ENCODE measurements at regions not wholly inside any gene's neighbourhood (a gene's known extent, or its start where the extent isn't known, plus 50 kb on each side); places are given as distances from the start of the nearest gene placed in this dataset.

DNA sequence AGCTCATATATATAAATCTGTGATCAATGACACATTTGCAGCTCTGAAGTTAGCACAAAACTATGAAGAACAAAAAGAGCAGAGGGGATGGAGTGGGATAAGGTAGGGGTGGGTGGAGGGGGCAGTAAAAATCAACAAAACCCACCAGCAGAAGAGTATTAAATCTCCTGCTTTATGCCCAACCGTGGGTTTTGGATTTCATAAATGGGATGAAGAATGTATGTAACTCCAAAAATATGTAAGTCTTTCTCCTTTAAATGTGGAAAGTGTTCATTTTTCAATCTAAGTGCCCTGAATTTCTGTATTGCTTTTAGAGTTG, 480.3 kb upstream of the MARCKS start:
- no peak for DNase-seq (ENCODE audit: low read depth)

DNA sequence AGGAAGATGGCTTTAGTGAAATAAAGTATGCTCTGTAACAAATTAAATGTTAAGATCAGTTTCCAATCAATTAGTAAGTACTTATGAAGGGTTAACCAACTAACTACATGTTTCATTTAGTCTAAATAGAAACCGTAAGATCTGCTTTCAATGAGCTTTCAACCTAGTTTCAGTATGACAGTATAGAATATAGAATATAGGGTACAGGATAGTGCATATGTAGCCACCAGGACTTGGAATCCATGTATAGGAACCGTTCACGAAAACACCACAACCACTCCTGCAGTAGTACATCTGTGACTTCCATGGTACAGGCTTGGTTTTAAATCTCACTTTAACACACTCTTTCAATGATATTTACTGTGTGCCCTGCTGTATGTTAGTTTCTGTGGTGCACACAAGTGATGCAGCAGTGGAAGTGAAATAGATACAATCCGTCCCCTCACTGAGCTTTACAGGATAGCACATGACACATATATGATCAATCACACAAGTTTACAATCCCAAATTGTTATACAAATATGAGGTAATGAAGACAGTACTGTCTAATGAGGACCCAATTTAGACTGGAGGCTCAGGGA, 479.7 kb upstream of the MARCKS start:
- no peak for DNase-seq (ENCODE audit: low read depth)

DNA sequence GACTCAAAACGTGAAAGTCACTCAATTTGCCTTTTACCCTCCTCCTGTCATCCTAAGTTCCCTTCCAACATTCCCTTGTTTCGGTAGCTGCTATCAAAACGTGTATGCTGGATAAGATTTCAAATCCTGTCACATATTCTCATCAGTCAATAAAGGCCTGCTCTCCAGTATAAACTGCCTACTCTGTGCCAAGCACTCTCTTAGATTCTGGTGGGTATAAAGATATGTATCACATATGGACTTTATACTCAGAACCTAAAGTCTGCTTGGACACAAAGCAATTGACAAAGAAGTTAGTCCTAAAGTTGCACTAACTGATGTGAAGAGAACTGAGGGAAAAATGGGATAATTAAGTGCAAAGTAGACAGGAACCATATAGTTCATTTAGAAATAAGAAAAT, 476.6 kb upstream of the MARCKS start:
- no peak for DNase-seq (ENCODE audit: low read depth)

DNA sequence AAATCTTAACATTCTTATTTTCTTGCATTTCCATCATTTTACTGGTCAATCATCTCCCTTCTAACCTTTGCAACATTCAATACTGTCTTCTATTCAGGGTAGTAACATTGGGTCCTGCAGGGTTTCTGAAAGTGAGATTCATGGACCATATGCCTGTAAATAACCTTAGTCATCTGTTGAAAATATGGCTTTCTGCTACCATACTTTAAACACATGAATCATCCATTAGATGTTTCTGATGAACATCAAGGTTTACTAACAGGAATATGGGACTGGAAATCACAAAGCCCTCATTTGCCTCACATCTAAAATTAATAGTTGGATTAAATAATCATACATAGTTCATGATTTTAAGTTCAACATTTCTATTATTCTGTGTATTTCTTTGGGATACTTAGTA, 475.9 kb upstream of the MARCKS start:
- no peak for DNase-seq (ENCODE audit: low read depth)

DNA sequence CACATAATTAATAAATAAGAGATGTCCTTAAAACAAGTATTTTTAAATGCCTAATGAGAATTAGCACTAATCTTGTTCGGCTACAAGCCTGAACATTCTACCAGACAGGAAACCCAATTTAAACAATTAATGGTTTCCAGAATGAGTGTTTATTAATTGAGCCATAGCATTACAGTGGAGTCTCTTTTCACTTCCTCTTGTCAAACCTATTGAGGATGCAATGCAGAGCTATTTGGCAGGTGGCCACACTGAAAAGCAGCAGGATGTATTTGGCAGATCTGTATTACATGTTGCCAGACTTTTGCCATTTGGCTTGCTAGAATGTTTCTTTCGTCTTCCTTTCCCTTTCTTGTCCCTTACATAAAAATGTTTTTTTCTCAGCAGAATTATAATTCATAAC, 475.2 kb upstream of the MARCKS start:
- DNase-seq (ENCODE audit: low read depth): no peak

DNA sequence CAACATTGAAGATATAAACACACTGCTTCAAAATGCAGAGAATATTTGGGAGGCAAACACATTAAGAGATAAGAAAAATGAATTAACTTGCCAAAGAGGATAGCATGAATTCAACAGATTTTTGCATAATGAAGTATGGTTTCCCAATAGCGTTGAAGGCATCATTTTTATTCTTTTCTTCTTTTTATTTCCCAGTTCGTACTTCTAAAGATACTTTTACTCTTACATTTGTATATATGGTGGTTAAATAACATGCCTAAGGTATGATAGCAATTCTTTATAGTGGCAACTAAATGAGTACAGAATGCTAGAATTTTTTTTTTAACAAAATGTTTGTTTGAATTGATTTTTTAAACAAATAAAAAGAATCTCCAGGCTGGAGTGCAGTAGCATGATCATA, 473.4 kb upstream of the MARCKS start:
- no peak for DNase-seq (ENCODE audit: low read depth)

DNA sequence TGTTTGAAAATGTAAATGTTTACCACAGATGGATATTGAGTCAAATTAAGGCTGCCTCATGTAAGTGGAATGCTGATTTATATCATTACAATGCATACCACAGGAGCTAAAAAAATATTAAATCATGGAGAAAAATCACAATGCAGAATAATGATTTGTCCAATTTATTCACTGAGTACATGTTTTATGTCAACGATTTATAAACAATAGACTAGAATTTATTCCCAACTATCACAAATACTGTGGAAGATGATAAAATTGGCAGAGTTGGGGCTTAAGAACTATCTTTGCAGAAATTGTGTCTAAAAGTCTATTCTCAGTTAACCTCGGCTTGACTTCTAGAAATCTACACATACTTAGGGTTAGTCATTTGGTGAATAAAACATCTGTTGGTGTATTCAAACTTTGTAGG, 472.1 kb upstream of the MARCKS start:
- peak; percentile 36 for DNase-seq (ENCODE audit: low read depth)

DNA sequence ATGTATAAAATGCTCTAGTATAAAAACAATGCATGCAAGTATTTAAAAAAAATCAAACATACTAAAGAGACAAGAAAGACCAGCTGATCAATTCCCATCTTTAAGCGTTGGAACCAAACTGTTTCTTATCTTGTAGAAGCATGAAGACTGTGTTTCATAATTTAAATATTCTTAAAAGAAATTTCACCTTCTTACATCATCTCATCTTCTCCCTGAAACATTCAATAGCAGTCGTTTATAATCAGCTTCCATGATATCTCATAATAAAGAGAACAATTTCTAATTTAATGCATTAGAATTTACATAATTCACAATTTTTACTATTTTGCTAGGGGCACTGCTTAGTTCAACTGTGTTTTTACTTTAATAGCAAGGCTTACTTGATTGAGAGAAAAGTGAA, 468.1 kb upstream of the MARCKS start:
- DNase-seq (ENCODE audit: low read depth): no peak

DNA sequence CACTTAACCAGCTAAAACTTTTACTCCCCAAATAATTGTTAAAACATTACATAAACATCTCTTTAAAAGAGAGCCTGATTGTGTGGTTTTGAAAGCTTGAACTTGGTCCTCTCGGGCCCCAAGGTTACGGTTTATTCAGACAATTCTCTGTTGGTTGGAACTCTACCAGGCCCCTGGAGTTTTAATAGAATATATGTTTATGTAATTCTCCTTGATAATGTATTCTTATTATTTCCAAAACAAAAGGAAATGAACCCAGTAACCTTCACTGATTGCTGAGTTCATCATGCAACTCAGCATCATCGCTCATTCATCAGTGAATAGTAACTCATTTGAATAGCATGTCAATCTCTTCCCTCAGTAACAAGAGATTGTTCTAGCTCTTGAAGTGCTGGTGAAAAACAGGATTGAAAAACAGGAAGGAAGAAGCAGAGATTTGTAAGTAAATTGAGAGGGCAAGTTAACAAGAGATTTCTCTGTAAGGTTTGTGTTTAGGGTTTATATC, 464.5 kb upstream of the MARCKS start:
- no peak for DNase-seq (ENCODE audit: low read depth)

DNA sequence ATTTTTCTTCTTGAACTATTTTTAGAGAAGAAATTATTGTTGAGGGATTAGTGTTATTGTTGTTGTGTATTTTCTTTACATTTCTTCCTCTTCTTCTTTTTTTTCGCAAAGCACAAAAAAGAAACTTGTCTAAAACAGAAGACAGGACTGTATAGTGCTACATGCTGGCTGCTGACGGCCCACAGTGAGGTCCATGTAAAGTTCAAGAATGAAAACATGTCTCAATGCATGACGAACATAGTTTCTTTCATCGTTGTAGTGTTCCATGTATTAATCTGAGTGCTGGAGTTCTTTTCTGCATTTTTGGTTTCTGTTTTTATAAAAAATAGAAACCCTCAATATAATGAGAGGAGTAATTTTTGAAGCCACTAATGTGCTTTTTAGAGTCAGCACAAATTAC, 462.9 kb upstream of the MARCKS start:
- DNase-seq (ENCODE audit: low read depth): no peak

DNA sequence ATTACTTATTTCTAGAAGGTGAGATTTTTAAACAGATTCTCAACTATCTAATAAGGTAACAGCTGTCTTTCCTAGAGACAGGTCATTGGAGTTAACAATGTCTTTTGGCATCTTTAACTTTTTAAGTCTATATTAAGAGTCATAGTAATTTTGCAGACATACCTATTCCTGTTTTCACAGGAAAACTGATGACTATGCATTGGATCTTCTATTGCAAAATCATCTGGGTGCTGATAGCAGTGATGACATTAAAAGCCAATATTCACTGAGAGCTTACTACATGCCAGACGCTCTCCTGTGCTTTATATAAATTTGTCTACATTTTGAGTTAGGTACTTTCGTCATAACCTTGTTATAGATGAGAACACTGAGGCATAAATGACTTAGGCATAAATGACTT, 462.4 kb upstream of the MARCKS start:
- no peak for DNase-seq (ENCODE audit: low read depth)

DNA sequence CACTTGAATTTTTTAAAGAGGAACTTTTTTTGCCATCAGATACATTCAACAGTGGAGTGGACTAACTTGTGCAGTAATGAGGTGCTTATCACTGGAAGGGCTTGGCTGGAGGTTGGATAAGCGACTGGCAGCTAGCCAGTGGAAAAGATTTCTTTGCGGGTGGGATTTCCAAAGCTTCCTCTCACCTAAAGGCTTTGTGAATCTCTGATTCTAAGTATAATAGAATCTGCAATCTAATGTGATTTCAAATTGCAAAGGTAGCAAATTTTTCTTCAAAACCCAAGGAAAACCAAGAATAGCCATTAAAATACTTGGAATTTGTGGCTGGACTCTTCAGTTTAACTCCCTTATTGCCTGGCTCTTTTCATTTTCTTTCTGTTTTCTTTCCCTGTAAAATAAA, 460.4 kb upstream of the MARCKS start:
- DNase-seq (ENCODE audit: low read depth): no peak

DNA sequence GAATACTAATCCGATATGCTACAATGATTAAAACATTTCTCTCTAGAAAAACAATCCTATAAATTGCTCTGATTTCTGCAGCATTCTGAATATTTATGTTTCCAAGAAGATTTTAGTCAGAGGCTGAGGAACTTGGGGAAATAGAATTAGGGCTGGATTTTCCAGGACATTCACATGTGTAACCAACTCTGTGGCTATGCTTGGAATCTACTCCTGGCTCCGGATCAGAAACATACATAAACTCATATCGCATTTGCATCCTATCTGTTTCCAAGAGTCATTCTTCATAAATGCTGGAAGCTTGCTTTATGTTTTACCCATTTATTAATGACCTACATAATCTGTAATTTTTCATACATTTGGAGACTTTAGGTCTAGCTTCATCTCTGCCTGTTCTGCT, 459.9 kb upstream of the MARCKS start:
- no peak for DNase-seq (ENCODE audit: low read depth)

DNA sequence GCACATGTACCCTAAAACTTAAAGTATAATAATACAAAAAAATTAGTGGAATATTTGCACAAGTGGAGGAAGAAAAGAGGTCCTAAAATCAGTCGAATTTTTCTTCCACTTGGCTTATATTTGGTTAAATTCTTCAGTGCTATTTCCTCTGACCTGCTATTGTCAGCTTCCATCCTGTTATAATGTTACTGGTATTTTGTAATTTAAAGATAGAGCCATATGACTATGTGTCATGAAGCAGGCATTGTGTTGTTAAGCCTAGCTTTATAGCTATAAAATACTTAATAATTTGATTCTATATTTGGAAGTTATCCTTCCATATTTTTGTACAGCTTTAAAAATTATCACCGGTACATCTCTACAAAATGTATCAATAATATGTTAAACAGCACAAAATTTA, 455.9 kb upstream of the MARCKS start:
- DNase-seq (ENCODE audit: low read depth): no peak

DNA sequence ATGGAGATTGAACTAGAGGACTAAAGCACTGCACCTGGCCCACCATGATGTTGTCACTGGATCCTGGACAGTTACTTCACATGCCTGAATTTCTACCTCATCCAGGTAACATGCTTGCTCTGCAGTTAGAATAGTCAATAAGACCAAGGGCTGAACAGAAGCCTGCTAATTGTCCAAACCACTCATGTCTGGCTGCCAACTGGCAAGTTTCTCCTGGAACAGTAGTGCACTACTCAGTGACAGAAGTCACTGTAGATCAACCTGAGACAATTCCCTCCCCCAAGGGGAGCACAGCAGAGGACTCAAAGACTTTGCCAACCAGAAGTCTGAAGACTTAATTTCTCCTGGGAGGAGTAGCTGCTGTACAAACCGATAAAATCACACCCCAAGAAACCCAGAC, 454.6 kb upstream of the MARCKS start:
- no peak for DNase-seq (ENCODE audit: low read depth)

DNA sequence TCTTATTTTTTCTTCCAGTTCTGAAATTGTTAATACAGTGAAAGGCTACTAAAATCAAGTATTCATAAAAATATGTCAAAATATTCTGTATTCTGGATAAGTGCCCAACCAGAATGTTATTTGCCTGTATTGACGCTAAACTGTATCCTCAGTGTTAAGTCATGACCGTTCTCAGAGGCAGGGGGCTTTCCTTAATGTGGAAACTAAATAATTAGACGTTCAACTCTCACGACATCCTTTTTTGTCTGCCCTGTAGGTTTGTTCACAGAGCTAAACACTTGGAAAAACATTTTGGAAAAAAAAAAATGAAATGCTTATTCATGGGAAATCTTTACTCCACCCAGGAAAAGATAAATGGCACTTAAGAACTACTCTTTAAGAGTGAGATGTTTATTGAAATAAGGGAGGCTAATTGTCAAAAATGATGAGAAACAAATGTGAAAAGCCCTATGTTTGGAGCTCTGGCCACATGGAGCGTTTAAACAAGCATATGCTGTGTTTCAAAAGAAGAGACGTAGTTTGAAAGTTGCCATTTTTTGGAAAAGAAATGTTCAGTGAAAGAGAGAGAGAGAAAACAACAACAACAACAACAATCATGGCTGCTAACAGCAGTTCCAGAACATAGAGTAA, 453.1 kb upstream of the MARCKS start:
- no peak for DNase-seq (ENCODE audit: low read depth)

DNA sequence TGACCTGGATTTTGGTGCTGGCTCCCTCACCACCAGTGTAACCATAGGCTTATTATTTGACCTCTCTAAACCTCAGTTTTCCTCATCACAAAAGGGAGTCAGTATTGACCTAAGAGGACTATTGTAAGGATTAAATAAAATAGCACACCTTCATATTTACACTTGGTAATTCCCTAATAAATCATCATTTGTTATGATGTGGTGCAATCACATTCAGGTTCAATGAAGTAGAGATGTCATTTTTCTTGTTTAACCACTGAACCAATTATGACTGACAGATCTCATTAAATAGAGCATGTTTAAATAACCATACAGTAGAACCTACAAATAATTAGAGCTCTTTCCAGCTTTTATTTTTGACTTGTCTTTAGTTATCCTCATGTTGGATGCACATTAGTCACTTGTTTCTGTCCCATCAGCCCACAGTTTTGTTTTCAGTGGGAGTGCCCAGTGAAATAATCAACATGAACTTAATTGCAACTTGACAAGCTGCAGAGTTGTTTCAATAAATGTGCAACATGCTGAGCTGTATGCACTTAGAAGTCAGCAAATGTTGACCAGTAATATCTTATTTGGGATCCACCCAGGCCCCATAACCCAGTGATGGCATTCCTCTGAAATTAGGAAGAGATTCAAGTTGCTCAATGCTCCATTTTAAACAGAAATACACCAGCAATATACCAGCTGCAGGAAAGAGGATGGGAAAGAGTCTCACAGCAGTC, 451.7 kb upstream of the MARCKS start:
- DNase-seq (ENCODE audit: low read depth): no peak

DNA sequence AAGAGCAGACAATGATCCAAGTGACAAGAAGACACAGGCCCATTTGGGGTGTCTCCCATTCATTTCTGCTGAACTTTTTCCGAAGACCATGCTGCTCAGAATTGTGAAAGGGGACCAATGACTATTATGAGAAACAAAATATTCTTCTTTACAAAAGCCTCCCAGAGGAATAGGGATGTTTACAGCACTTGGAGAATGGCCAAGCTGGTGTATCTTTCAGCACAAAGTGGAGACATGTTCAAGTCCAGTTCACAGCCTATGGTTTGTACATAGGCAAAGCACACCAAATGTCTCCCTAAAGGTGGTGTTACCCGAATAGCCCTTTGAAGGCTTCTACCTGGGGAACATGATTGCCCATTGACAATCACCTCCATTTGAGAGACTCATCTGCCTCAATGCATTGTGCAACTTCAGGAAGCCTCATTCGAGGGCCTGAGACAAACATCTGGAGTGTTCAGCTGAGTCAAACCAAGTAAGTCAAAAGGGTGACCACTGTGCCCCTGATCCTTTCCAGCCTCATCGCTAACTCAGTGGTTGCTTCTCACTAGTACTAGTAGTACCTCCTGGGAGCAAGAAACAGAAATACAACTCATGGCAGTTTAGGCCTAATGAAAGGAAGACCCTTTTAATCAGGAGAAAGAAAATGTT, 451.0 kb upstream of the MARCKS start:
- no peak for DNase-seq (ENCODE audit: low read depth)

DNA sequence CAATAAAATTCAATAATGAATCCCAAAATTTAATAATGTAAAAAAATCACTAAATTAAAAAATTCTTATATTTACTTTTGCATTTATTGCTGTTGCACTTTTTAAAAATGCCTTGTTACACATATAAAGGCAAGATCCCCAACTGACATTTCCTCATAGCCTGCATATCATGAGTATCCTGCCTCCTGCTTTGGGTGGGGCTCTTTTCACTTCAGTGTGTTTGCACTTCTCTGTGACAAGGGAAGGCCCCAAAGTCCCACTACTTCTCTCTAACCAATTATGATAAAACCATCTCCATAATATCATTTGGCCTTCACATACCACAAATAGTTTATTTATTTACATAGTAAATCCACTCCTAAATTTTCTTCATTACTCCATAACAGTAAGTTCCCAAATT, 446.1 kb upstream of the MARCKS start:
- DNase-seq (ENCODE audit: low read depth): no peak

DNA sequence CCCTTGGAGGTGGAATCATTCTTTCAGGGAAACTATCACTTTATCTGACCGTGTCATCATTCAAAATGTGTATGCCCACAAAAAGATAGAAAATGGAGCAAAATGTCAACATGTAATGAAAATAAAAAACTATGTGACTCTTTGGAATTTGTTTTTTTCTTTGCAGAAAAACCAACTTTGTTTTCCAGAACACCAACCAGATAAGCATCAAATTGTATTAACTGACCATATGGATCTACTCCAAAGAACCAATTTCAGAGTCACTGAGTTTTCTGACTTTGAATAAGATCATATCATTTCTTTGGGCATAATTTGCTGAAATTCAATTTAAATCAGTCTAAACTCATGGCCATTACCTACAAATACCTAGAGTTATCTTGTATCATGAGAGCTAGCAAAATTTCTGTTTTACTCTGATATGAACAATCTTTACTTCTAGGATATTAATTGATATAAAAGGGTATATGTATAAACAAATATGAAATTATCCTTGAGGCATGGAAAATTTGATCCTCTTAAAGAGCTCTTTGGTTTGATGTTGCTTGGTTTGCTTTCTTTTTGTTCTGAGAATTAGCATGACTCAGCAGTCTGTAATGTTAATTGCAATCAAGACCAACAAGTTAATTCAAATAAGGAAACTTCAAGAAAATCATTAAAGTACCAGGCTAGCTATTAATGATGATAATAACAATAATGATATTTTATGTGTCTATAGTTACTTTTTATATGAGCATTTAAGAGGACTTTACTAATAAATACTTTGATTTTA, 444.4 kb upstream of the MARCKS start:
- no peak for DNase-seq (ENCODE audit: low read depth)

DNA sequence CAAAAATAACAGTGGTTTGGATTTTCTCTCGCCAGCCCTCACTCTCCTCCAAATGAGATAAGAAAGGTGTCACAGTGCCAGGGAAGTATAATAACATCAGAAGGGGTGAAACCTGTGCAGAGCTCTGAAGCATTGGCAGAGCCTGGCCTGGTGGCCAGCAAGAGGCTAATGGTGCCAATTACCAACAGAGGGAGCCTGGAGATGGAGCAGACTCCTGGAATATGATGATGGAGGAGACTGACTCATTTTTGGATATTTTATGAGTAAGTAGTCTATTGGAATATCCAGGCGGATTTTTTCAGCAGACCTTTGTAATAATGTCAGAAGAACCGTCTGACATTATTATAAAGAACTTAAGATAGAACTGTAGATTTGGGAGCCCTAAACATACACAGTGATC, 442.6 kb upstream of the MARCKS start:
- DNase-seq (ENCODE audit: low read depth): peak; percentile 53

DNA sequence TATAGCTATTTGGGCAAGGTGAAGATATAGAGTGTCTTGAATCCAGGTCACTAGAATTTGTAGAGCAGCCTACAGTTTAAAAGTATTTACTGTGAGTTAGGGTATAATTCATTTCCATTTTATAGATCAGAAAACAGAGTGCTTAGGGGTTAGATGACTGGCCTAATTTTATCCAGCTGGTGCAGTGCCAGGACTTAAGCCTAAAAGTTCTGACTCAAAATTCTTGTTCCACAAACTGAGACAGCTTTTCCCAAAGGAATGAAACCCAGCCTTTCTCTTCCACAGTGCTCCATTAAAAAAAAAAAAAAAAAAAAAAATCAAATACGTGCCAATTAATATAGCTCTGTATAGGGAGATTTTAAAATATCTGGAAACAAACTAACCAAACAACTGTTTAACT, 441.0 kb upstream of the MARCKS start:
- no peak for DNase-seq (ENCODE audit: low read depth)

DNA sequence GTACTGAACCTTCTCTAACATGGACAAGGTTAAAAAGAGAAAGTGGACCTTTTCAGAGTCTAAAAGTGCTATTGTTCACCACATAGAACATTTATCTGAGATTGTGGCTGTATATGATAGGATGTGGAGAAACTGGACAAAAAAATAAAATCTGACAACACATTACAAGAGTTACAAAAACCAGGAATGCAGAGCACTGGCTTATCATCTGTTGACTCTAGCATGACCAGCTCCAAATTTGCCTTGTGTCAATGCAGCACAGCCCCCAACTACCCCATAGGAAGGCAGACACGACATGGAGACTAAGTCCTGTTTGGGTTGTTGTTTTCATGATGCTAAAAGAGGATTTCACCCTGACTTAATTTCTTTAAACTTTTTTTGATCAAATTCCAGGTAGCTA, 436.9 kb upstream of the MARCKS start:
- no peak for DNase-seq (ENCODE audit: low read depth)
